ENCODE measurements at regions not wholly inside any gene's neighbourhood (a gene's known extent, or its start where the extent isn't known, plus 50 kb on each side); places are given as distances from the start of the nearest gene placed in this dataset.

DNA sequence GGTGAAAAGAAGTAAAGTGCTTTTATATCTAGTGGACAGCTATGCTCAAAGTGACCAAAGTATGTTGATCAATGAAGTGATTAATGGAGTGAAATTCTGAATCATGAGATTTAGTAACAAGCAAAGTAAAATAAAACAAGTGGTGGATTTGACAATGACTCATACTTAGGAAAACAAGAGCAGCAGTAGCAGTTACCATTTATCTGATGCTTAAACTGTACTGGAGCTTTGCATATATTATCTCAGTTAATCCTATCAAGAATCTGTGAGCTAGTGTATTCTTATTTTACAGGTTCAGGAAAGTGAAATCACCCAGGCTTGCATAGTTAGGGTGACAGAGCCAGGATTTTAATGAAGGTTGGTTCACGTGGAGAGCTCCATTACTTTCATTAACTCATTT is 50.6 kb upstream of the SPATA16 start:
- Histone ChIP-seq H3K36me3 (no peaks in the 10 kb centered on the region), H3K27ac (no peak overlapping the region), H3K27me3 (replicated peaks in 1 of 7) (no peaks in the 10 kb centered on the region), H3K4me1 (no peaks in the 10 kb centered on the region), H3K9me3 (peaks cover 0 to 24% (median 12%) of the 10 kb centered on the region in 8 donors), H3K4me3 (no peak overlapping the region)
- 60 to 80% (median 76%) methylated on average over 1 of the region's 1 CpG for WGBS, 5 donors
- intact Hi-C loops (cut with DNase I; ENCODE audit: low total_unique reads): no loop called here
- TF ChIP-seq, protein P1, sequence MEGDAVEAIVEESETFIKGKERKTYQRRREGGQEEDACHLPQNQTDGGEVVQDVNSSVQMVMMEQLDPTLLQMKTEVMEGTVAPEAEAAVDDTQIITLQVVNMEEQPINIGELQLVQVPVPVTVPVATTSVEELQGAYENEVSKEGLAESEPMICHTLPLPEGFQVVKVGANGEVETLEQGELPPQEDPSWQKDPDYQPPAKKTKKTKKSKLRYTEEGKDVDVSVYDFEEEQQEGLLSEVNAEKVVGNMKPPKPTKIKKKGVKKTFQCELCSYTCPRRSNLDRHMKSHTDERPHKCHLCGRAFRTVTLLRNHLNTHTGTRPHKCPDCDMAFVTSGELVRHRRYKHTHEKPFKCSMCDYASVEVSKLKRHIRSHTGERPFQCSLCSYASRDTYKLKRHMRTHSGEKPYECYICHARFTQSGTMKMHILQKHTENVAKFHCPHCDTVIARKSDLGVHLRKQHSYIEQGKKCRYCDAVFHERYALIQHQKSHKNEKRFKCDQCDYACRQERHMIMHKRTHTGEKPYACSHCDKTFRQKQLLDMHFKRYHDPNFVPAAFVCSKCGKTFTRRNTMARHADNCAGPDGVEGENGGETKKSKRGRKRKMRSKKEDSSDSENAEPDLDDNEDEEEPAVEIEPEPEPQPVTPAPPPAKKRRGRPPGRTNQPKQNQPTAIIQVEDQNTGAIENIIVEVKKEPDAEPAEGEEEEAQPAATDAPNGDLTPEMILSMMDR (IDR thresholded peaks at IDR 0.05 in 8 of 11, conservative IDR thresholded peaks at IDR 0.05 in 3 of 11): no peak
- TF ChIP-seq POLR2A (IDR thresholded peaks at IDR 0.05) (no peak), POLR2AphosphoS5 (IDR thresholded peaks at IDR 0.05) (no peak)
- DNase-seq: no peak
